Neuronal stem cell (in vitro differentiated cells): ENCODE measurements at regions not wholly inside any gene's neighbourhood (a gene's known extent, or its start where the extent isn't known, plus 50 kb on each side); places are given as distances from the start of the nearest gene placed in this dataset.

ENCODE experiments used
- DNase-seq: peaks from one replicate; pipeline ENCODE4 v3.0.0-alpha.2; 2013; ENCODE audit warnings: low spot score
- H2AFZ ChIP-seq: one replicate; pipeline ENCODE4 v1.6.1; 2013; ENCODE audit warnings: mild to moderate bottlenecking, low read length, inconsistent platforms
- H2AK5ac ChIP-seq: 2 replicates; pipeline ENCODE4 v1.6.1; 2013; ENCODE audit warnings: low read depth, mild to moderate bottlenecking, inconsistent platforms, low read length, moderate library complexity, mixed read lengths
- H2BK120ac ChIP-seq: 2 replicates; pipeline ENCODE4 v1.6.1; 2013; ENCODE audit warnings: low read depth, mild to moderate bottlenecking, inconsistent platforms, low read length, moderate library complexity, mixed read lengths
- H2BK12ac ChIP-seq: one replicate; pipeline ENCODE4 v1.6.1; 2013; ENCODE audit warnings: low read length, inconsistent platforms
- H2BK15ac ChIP-seq: 2 replicates; pipeline ENCODE4 v1.6.1; 2013; ENCODE audit warnings: mild to moderate bottlenecking, low read length, inconsistent platforms, mixed read lengths
- H2BK5ac ChIP-seq: one replicate; pipeline ENCODE4 v1.6.1; 2013; ENCODE audit warnings: inconsistent platforms, mild to moderate bottlenecking, low read length, moderate library complexity
- H3K14ac ChIP-seq: one replicate; pipeline ENCODE4 v1.6.1; 2013; ENCODE audit warnings: low read length, inconsistent platforms
- H3K18ac ChIP-seq: 2 replicates; pipeline ENCODE4 v1.6.1; 2013; ENCODE audit warnings: low read length, inconsistent platforms
- H3K23ac ChIP-seq: 2 replicates; pipeline ENCODE4 v1.6.1; 2013; ENCODE audit warnings: low read depth, mild to moderate bottlenecking, mixed read lengths, low read length, inconsistent platforms; ENCODE audit not compliant: poor library complexity
- H3K27ac ChIP-seq: replicated peaks from 3 replicates; pipeline ENCODE4 v1.5.1; 2013; ENCODE audit warnings: low read length, inconsistent platforms
- H3K27me3 ChIP-seq, 3 experiments: 2 replicates each; pipeline ENCODE4 v1.6.1; 2013; ENCODE audit warnings: low read length in 3 of 3, mild to moderate bottlenecking in 2 of 3, inconsistent platforms in 1 of 3, low read depth in 1 of 3, mixed read lengths in 1 of 3, moderate library complexity in 1 of 3; ENCODE audit not compliant: control insufficient read depth in 3 of 3, insufficient read depth in 3 of 3
- H3K36me3 ChIP-seq, 2 donors: replicated peaks in 1 of 2; 2 replicates each; pipeline ENCODE4 v1.6.1; 2013; ENCODE audit warnings: low read length in 2 of 2; ENCODE audit not compliant: control insufficient read depth in 2 of 2, insufficient read depth in 2 of 2
- H3K4ac ChIP-seq: 2 replicates; pipeline ENCODE4 v1.6.1; 2013; ENCODE audit warnings: inconsistent platforms, mild to moderate bottlenecking, low read length, moderate library complexity
- H3K4me1 ChIP-seq, 2 donors: 1 replicate in 1 of 2; 2 replicates in 1 of 2; pipeline ENCODE4 v1.6.1; 2013; ENCODE audit warnings: low read length in 2 of 2, low read depth in 1 of 2; ENCODE audit not compliant: control insufficient read depth in 2 of 2, insufficient read depth in 1 of 2
- H3K4me2 ChIP-seq: one replicate; pipeline ENCODE4 v1.6.1; 2013; ENCODE audit warnings: mild to moderate bottlenecking, low read length, inconsistent platforms; ENCODE audit not compliant: insufficient read depth, poor library complexity, severe bottlenecking
- H3K4me3 ChIP-seq, 2 donors: 2 replicates each; pipeline ENCODE4 v1.5.1; 2013; ENCODE audit warnings: low read length in 2 of 2, mild to moderate bottlenecking in 2 of 2, inconsistent platforms in 1 of 2, moderate library complexity in 1 of 2
- H3K79me1 ChIP-seq: one replicate; pipeline ENCODE4 v1.6.1; 2013; ENCODE audit warnings: low read depth, mild to moderate bottlenecking, inconsistent platforms, low read length, moderate library complexity
- H3K9ac ChIP-seq: one replicate; pipeline ENCODE4 v1.6.1; 2013; ENCODE audit warnings: mild to moderate bottlenecking, low read depth, low read length, inconsistent platforms; ENCODE audit not compliant: poor library complexity
- H3K9me3 ChIP-seq, 2 donors: replicated peaks in 1 of 2; 2 replicates each; pipeline versions ENCODE3 to v1.6.1; 2013; ENCODE audit warnings: low read length in 2 of 2, mild to moderate bottlenecking in 2 of 2, inconsistent platforms in 1 of 2, low read depth in 1 of 2, mixed read lengths in 1 of 2, moderate library complexity in 1 of 2; ENCODE audit not compliant: control insufficient read depth in 2 of 2, insufficient read depth in 1 of 2
- H4K8ac ChIP-seq: one replicate; pipeline ENCODE4 v1.6.1; 2013; ENCODE audit warnings: low read depth, mild to moderate bottlenecking, inconsistent platforms, low read length, moderate library complexity
- H4K91ac ChIP-seq: one replicate; pipeline ENCODE4 v1.6.1; 2013; ENCODE audit warnings: low read length, low read depth, mild to moderate bottlenecking, inconsistent platforms; ENCODE audit not compliant: poor library complexity
- WGBS, 2 donors: extraction: QIAGEN DNeasy Blood & Tissue Kit; methylation state at CpG; one replicate each; pipeline ENCODE4 v1.1.7; 2013; ENCODE audit warnings: missing lambda C conversion rate in 2 of 2, mixed read lengths in 1 of 2; ENCODE audit not compliant: insufficient read length in 2 of 2, insufficient replicate concordance in 1 of 2; ENCODE audit errors: extremely low coverage in 2 of 2; 5-methylcytosine and 5-hydroxymethylcytosine counted together

DNA sequence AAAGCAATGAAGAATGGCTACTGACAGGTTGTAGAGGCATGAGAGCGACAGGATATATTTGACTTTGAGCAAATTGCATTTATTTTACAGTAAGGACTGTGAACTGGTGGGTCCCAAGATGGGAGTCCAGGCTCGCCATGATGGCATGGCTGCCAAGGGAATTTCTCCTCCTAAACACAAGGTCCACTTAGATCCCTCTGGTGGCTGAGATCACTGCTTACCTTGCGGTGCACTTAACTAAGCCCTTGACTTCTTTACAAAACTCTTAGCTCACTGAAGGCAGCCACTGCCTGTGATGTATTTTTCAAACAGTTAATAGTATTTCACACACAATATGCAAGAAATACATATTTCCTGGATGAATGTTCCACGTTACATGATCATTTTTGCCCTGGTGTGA, 50.3 kb upstream of the SORBS2 start:
- Histone ChIP-seq H2BK120ac (no peak overlapping the region), H4K91ac (no peak overlapping the region), H3K4me3 (no peak overlapping the region), H3K23ac (no peak overlapping the region), H2BK5ac (no peak overlapping the region), H3K4ac (no peak overlapping the region), H2AFZ (no peak overlapping the region), H2BK12ac (no peak overlapping the region), H3K9ac (no peak overlapping the region), H3K18ac (no peak overlapping the region), H3K27ac (no peak overlapping the region), H3K27me3 (no peaks in the 10 kb centered on the region), H3K4me1 (no peaks in the 10 kb centered on the region), H3K36me3 (no peaks in the 10 kb centered on the region), H2AK5ac (no peak overlapping the region), H4K8ac (no peak overlapping the region), H3K79me1 (no peaks in the 10 kb centered on the region), H2BK15ac (no peak overlapping the region), H3K14ac (no peak overlapping the region), H3K4me2 (no peak overlapping the region), H3K9me3 (peaks cover 0 to 13% of the 10 kb centered on the region in 2 donors)
- no CpG with 5 or more reads among the region's 4 CpGs for WGBS, 2 donors
- no peak for DNase-seq

DNA sequence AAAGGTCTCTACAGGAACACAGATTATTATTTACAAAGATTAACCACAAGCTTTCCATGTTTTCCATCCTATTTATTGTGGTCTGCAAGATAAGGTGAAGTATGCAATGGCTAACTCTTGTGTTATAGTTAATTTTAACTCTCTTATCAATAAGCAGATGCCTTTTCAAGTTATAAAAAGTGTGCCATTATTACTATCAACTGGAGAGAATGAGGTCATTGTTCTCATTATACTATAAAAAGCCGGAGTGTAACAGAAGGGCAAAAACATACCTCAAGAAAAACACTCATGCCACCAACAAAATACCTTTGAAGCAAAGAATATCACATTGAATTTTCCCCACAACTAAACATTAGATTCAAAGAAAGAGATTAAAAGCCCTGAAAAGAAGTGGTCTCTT, 52.0 kb upstream of the SORBS2 start:
- WGBS, 2 donors: no CpG with 5 or more reads among the region's 1 CpG
- Histone ChIP-seq H3K79me1 (no peaks in the 10 kb centered on the region), H2AFZ (no peak overlapping the region), H4K8ac (no peak overlapping the region), H4K91ac (no peak overlapping the region), H3K14ac (no peak overlapping the region), H3K4ac (no peak overlapping the region), H3K9me3 (peaks cover 0 to 4% of the 10 kb centered on the region in 2 donors), H3K18ac (no peak overlapping the region), H3K4me3 (no peak overlapping the region), H3K9ac (no peak overlapping the region), H3K27me3 (no peaks in the 10 kb centered on the region), H3K36me3 (no peaks in the 10 kb centered on the region), H3K23ac (no peak overlapping the region), H3K4me1 (no peaks in the 10 kb centered on the region), H2BK12ac (no peak overlapping the region), H2AK5ac (no peak overlapping the region), H3K27ac (no peak overlapping the region), H2BK5ac (no peak overlapping the region), H3K4me2 (no peak overlapping the region), H2BK120ac (no peak overlapping the region), H2BK15ac (no peak overlapping the region)
- no peak for DNase-seq

DNA sequence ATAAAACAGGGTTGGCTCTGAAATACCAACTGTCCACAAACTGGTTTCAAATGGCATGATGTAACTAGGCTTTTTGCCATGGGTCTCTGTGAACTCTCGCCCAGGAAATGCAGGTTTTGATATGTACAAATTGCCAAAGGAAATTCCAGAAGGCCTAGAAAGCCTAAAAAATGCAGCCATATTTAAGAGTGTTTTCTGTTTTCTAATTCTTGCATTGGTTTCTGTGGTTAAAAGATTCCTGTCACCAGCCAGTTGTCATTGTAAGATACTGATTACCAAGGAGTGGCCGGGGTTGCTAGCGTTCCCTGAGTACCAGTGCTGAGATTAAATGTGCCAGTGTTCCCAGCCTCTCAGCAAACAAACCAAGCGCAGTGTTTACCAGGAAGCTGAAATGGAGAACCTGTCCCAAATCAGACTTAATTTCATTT, 53.9 kb upstream of the SORBS2 start:
- Histone ChIP-seq H3K27me3 (no peaks in the 10 kb centered on the region), H3K4ac (no peak overlapping the region), H3K27ac (no peak overlapping the region), H2BK12ac (no peak overlapping the region), H3K9me3 (no peaks in the 10 kb centered on the region), H2BK15ac (no peak overlapping the region), H3K79me1 (no peaks in the 10 kb centered on the region), H2AFZ (no peak overlapping the region), H3K23ac (no peak overlapping the region), H3K14ac (no peak overlapping the region), H3K36me3 (no peaks in the 10 kb centered on the region), H3K9ac (no peak overlapping the region), H2AK5ac (no peak overlapping the region), H3K18ac (no peak overlapping the region), H2BK5ac (no peak overlapping the region), H3K4me3 (no peak overlapping the region), H4K91ac (no peak overlapping the region), H4K8ac (no peak overlapping the region), H3K4me1 (peaks cover 10 to 13% of the 10 kb centered on the region in 2 donors), H3K4me2 (no peak overlapping the region), H2BK120ac (no peak overlapping the region)
- DNase-seq: no peak
- WGBS, 2 donors: no CpG with 5 or more reads among the region's 4 CpGs

DNA sequence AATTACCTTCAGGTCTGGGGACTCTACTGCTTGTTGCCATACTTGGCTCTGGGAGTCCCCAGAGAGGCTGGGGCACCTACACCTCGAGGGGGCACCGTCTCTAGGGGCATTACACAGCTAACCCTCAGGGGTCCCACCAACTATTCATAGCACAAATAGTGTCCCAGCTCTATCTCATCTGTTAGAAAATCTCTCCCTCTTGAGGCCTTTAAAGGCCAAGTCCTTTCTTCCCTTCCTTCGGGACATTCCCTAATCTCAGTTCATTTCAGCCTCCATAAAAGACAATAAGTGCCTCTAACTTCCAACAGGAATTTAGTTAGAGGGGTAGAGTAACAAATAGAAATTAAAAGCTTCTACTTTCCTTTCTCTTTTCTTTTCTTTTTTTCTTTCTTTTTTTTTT, 55.8 kb upstream of the SORBS2 start:
- Histone ChIP-seq H4K8ac (no peak overlapping the region), H3K23ac (no peak overlapping the region), H2BK5ac (no peak overlapping the region), H2BK120ac (no peak overlapping the region), H3K27ac (no peak overlapping the region), H3K18ac (no peak overlapping the region), H2BK12ac (no peak overlapping the region), H3K4me3 (no peak overlapping the region), H3K4ac (no peak overlapping the region), H3K14ac (no peak overlapping the region), H2BK15ac (no peak overlapping the region), H3K79me1 (no peaks in the 10 kb centered on the region), H3K9ac (no peak overlapping the region), H2AK5ac (no peak overlapping the region), H3K36me3 (no peaks in the 10 kb centered on the region), H3K4me2 (no peak overlapping the region), H3K9me3 (no peaks in the 10 kb centered on the region), H4K91ac (no peak overlapping the region), H3K27me3 (no peaks in the 10 kb centered on the region), H2AFZ (no peak overlapping the region), H3K4me1 (peaks cover 10 to 13% of the 10 kb centered on the region in 2 donors)
- WGBS, 2 donors: no CpG with 5 or more reads among the region's 3 CpGs
- no peak for DNase-seq
